ENCODE measurements at regions not wholly inside any gene's neighbourhood (a gene's known extent, or its start where the extent isn't known, plus 50 kb on each side); places are given as distances from the start of the nearest gene placed in this dataset.

GRCh38 chr16:7132465-7132864 is 200.2 kb upstream of the RBFOX1 start:
- TF ChIP-seq CTCF (IDR thresholded peaks at IDR 0.05 in 2 of 3, conservative IDR thresholded peaks at IDR 0.05 in 1 of 3; ENCODE audit: borderline replicate concordance in 1 of 3, insufficient read depth in 1 of 3, low read depth in 2 of 3, low read length in 2 of 3) (no peak), CEBPB (IDR thresholded peaks at IDR 0.05; ENCODE audit: low read depth) (no peak), REST (IDR thresholded peaks at IDR 0.05; ENCODE audit: low read depth) (no peak), POLR2A (IDR thresholded peaks at IDR 0.05; ENCODE audit: borderline replicate concordance, extremely low read depth, insufficient read depth, insufficient read length) (no peak), MAX (IDR thresholded peaks at IDR 0.05) (no peak), EZH2 (IDR thresholded peaks at IDR 0.05) (no peak), RAD21 (IDR thresholded peaks at IDR 0.05; ENCODE audit: low read depth) (no peak), TCF7L2 (IDR thresholded peaks at IDR 0.05; ENCODE audit: borderline replicate concordance, extremely low read depth, insufficient read depth, insufficient read length) (no peak), JUND (IDR thresholded peaks at IDR 0.05) (no peak), EZH2phosphoT487 (IDR thresholded peaks at IDR 0.05; ENCODE audit: borderline replicate concordance) (no peak), ZFX (IDR thresholded peaks at IDR 0.05) (no peak), YY1 (IDR thresholded peaks at IDR 0.05; ENCODE audit: extremely low read depth, insufficient replicate concordance, low read depth, low read length) (no peak), EGR1 (IDR thresholded peaks at IDR 0.05; ENCODE audit: low read depth) (no peak), POLR2AphosphoS5 (IDR thresholded peaks at IDR 0.05; ENCODE audit: low read depth, low read length) (no peak)
